Daoy (cell line): ENCODE measurements at regions not wholly inside any gene's neighbourhood (a gene's known extent, or its start where the extent isn't known, plus 50 kb on each side); places are given as distances from the start of the nearest gene placed in this dataset.
"Not testable (repeated sequence)": the region's sequence is repeated elsewhere in the genome, so short reads cannot be mapped to it uniquely, and the experiment has no call there.

Experiments used
- DNase-seq: peaks from one replicate; pipeline ENCODE4 v3.0.0-alpha.2; 2015; ENCODE audit warnings: low read depth

GRCh38 chr17:34012709-34013375 is 242.2 kb upstream of the CCL2 start:
- DNase-seq: no peak

- no peak for DNase-seq
Observed at GRCh38 chr17:34015253-34015652, 239.8 kb upstream of the CCL2 start.

GRCh38 chr17:34024386-34024785 is 230.7 kb upstream of the CCL2 start:
- DNase-seq: no peak

- peak; percentile 27 for DNase-seq
Observed at GRCh38 chr17:34024806-34025551, 230.1 kb upstream of the CCL2 start.

GRCh38 chr17:34030601-34031000 is 224.5 kb upstream of the CCL2 start:
- DNase-seq: not testable (repeated sequence)

- DNase-seq: not testable (repeated sequence)
Observed at GRCh38 chr17:34032305-34032704, 222.8 kb upstream of the CCL2 start.

- not testable (repeated sequence) for DNase-seq
Observed at GRCh38 chr17:34038786-34039185, 216.3 kb upstream of the CCL2 start.

GRCh38 chr17:34039213-34039612 is 215.9 kb upstream of the CCL2 start:
- not testable (repeated sequence) for DNase-seq

GRCh38 chr17:34039759-34040555 is 215.1 kb upstream of the CCL2 start:
- DNase-seq: not testable (repeated sequence)

- DNase-seq: no peak
Observed at GRCh38 chr17:34045990-34046389, 209.1 kb upstream of the CCL2 start.

- DNase-seq: no peak
Observed at GRCh38 chr17:34051046-34051445, 204.0 kb upstream of the CCL2 start.

GRCh38 chr17:34054495-34054894 is 200.6 kb upstream of the CCL2 start:
- DNase-seq: no peak

- no peak for DNase-seq
Observed at GRCh38 chr17:34055606-34056005, 199.5 kb upstream of the CCL2 start.

- DNase-seq: no peak
Observed at GRCh38 chr17:34059423-34060220, 195.5 kb upstream of the CCL2 start.

- no peak for DNase-seq
Observed at GRCh38 chr17:34066528-34066927, 188.6 kb upstream of the CCL2 start.

- DNase-seq: no peak
Observed at GRCh38 chr17:34067011-34067410, 188.1 kb upstream of the CCL2 start.

- DNase-seq: no peak
Observed at GRCh38 chr17:34068571-34068970, 186.5 kb upstream of the CCL2 start.

GRCh38 chr17:34070712-34071111 is 184.4 kb upstream of the CCL2 start:
- no peak for DNase-seq

GRCh38 chr17:34071886-34072420 is 183.1 kb upstream of the CCL2 start:
- DNase-seq: peak; percentile 6

GRCh38 chr17:34075076-34075475 is 180.0 kb upstream of the CCL2 start:
- no peak for DNase-seq
